SJSA1 (cell line): ENCODE measurements at regions not wholly inside any gene's neighbourhood (a gene's known extent, or its start where the extent isn't known, plus 50 kb on each side); places are given as distances from the start of the nearest gene placed in this dataset.

Experiments used
- DNase-seq, 2 experiments: peaks; one replicate each; pipeline ENCODE4 v3.0.0-alpha.2; 2015 to 2020; ENCODE audit warnings: low spot score in 2 of 2, low read depth in 1 of 2
- H3K27ac ChIP-seq: fragments of 250-450 bp; sonication (Bioruptor Pico); 2 replicates; pipeline ENCODE4 v1.5.1; 2020; ENCODE audit warnings: mild to moderate bottlenecking, moderate library complexity
- H3K27me3 ChIP-seq: fragments of 250-450 bp; sonication (Bioruptor Pico); replicated peaks from 2 replicates; pipeline ENCODE4 v1.5.1; 2020; ENCODE audit warnings: mild to moderate bottlenecking, moderate library complexity
- H3K36me3 ChIP-seq: fragments of 250-450 bp; sonication (Bioruptor Pico); 2 replicates; pipeline ENCODE4 v1.5.1; 2020; ENCODE audit warnings: mild to moderate bottlenecking
- H3K4me1 ChIP-seq: fragments of 250-450 bp; sonication (Bioruptor Pico); replicated peaks from 2 replicates; pipeline ENCODE4 v1.6.1; 2021; ENCODE audit warnings: mild to moderate bottlenecking
- H3K4me3 ChIP-seq: fragments of 250-450 bp; sonication (Bioruptor Pico); 2 replicates; pipeline ENCODE4 v1.5.1; 2020; ENCODE audit warnings: mild to moderate bottlenecking
- H3K9me3 ChIP-seq: fragments of 250-450 bp; sonication (Bioruptor Pico); replicated peaks from 2 replicates; pipeline ENCODE4 v1.5.1; 2020; ENCODE audit warnings: mild to moderate bottlenecking

DNA sequence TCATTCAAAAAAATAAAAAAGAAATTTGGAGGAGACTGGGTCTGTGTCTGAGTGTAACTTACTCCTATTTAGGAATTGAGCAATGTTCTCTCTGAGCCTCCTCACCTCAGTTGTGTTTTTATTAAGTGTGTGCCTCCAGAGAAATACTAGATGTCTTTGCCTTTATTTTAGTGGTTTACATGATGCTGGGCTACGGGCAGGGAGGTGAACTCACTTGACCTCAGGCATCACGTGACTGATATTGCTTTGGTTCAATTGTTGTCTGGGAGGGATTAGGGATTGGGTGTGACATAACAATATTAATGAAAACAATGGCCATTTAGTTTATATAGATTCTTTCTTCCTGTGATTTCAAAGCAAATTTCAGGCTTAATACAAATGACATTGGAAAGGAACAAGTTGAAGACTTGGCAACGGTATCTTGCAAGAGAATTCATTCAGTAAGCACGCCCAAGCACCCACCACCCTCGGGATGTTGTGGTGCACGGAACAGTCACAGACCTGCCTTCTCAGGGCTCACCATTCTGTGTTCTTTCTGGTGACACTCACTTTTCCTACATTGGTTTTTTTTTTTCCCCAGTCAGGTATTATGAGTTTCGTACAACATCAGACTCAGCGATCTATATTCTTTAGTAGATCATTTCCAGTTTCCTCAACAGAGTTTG is 77.5 kb downstream of the BMP4 start:
- Histone ChIP-seq H3K27me3 (no peaks in the 10 kb centered on the region), H3K36me3 (no peaks in the 10 kb centered on the region), H3K4me3 (no peak overlapping the region), H3K9me3 (no peaks in the 10 kb centered on the region), H3K4me1 (peaks cover 6% of the 10 kb centered on the region), H3K27ac (no peak overlapping the region)
- DNase-seq, result no peak

- Histone ChIP-seq H3K27ac (no peak overlapping the region), H3K27me3 (no peaks in the 10 kb centered on the region), H3K4me3 (no peak overlapping the region), H3K36me3 (no peaks in the 10 kb centered on the region), H3K4me1 (peaks cover 3% of the 10 kb centered on the region; the same call in 1 of the 2 replicates), H3K9me3 (no peaks in the 10 kb centered on the region)
- no peak for DNase-seq
Measured at GRCh38 chr14:53875324-53875897, 81.2 kb downstream of the BMP4 start.

- H3K27me3 ChIP-seq, result no peaks in the 10 kb centered on the region
- no peak overlapping the region for H3K27ac ChIP-seq
- H3K4me3 ChIP-seq, result no peak overlapping the region
- no peaks in the 10 kb centered on the region for H3K36me3 ChIP-seq
- no peak for DNase-seq
- H3K4me1 ChIP-seq, result peaks cover 3% of the 10 kb centered on the region; the same call in 1 of the 2 replicates
- no peaks in the 10 kb centered on the region for H3K9me3 ChIP-seq
Measured at GRCh38 chr14:53874704-53875103, 81.9 kb downstream of the BMP4 start.

DNA sequence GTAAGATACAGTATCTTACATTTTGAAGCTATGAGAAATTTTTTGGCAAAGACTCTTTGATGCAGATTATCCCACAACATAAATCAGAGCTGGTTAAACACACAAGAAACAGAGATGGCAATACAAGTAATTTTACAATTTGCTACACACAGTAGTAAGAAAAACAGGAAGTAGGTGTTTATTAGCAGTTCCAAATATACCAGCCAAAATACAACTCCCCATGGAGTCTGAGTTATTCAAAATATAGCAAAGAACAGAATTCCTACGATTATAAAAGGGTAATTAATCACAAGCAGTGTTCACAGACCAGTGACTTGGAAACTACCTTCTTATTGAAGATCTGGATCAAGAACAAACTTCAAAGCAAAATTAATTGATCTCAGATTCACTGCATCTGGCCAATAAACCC is 83.9 kb downstream of the BMP4 start:
- no peaks in the 10 kb centered on the region for H3K9me3 ChIP-seq
- no peak overlapping the region for H3K4me3 ChIP-seq
- no peaks in the 10 kb centered on the region for H3K36me3 ChIP-seq
- no peak overlapping the region for H3K27ac ChIP-seq
- H3K27me3 ChIP-seq, result no peaks in the 10 kb centered on the region
- peaks cover 3% of the 10 kb centered on the region; the same call in 1 of the 2 replicates for H3K4me1 ChIP-seq
- no peak for DNase-seq

DNA sequence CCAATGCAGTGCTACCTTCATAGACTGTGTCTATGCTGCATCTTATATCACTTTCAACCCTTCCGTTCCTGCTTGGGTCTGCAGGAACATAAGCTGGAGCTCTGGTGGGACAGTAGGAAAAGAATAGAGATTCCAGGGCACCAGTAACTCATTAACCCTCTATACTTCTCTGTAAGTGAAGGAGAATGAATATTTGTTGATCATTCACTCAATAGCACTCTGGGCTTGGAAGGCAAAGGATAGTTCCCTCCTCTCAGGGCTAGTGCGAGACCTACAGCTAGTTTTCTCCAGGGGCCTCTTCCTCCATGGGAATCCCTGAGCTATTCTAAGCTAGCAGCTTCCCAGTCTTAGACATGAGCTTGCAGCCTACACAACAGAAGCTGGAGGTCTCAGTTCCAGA is 84.7 kb downstream of the BMP4 start:
- H3K27ac ChIP-seq, result no peak overlapping the region
- peaks cover 3% of the 10 kb centered on the region; the same call in 1 of the 2 replicates for H3K4me1 ChIP-seq
- H3K27me3 ChIP-seq, result no peaks in the 10 kb centered on the region
- no peaks in the 10 kb centered on the region for H3K9me3 ChIP-seq
- H3K4me3 ChIP-seq, result no peak overlapping the region
- DNase-seq, result no peak
- no peaks in the 10 kb centered on the region for H3K36me3 ChIP-seq

DNA sequence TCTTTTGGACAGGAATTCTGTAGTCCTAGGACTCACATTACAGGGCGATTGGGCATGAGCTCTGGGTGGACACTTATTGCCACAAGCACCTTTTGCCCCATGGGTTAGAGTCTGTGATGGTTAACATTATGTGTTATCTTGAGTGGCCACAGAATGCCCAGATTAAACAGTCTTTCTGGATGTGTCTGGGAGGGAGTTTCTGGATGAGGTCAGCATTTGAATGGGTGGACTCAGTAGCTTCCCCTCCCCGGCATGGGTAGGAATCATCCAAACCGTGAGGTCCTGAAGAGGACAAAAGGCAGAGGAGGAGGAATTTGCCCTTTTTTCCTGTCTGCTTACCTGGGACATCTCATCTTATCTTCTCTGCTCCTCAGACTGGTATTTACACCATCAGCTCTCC is 85.6 kb downstream of the BMP4 start:
- H3K36me3 ChIP-seq, result no peaks in the 10 kb centered on the region
- 0 out of 2 replicates have a peak, but pooled peaks cover under 1% of the 10 kb centered on the region for H3K27me3 ChIP-seq
- H3K4me3 ChIP-seq, result no peak overlapping the region
- no peak overlapping the region for H3K27ac ChIP-seq
- peaks cover 3% of the 10 kb centered on the region; the same call in 1 of the 2 replicates for H3K4me1 ChIP-seq
- H3K9me3 ChIP-seq, result no peaks in the 10 kb centered on the region
- no peak for DNase-seq

DNA sequence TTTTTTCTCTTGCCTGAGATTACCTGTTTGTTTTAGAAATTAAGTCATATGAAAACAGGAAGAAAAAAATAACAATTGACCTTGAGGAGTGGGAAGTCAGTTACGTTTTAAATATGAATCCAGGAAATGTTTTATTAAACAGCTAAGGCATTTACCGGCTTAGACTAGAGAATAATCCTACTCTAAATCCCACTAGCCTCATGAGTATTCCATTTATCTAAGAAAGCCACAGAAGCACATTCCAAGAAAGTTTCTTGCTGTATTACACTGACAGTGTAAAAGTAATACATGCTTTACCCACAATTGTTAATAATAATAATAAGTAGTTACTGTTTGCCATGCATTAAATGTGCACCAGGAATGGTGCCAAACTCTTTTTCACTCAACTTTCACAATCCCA is 90.9 kb downstream of the BMP4 start:
- H3K9me3 ChIP-seq, result no peaks in the 10 kb centered on the region
- no peaks in the 10 kb centered on the region for H3K4me1 ChIP-seq
- no peak overlapping the region for H3K4me3 ChIP-seq
- DNase-seq, result no peak
- no peaks in the 10 kb centered on the region for H3K36me3 ChIP-seq
- H3K27me3 ChIP-seq, result 0 out of 2 replicates have a peak, but pooled peaks cover 4% of the 10 kb centered on the region
- H3K27ac ChIP-seq, result no peak overlapping the region

DNA sequence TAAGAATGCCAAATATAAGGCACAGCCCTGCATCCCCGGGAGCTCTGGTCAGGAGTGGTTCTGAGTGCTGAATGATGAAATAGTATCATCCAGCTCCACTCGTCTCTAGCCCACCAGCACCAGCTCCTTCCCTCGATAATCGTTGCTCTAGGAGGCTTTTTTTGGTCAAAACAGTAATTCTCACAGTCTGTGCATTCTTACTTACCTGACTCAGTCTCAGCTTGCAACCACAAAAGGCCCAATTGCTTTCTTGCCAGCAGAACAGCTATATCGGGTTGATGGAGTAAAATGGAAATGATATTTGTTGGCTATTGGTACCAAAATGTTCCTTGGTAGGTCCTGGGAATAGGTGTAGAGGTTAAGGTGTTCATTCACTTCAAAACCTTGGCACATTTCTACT is 94.8 kb downstream of the BMP4 start:
- H3K4me1 ChIP-seq, result no peaks in the 10 kb centered on the region
- H3K27me3 ChIP-seq, result peaks cover 12% of the 10 kb centered on the region
- H3K4me3 ChIP-seq, result no peak overlapping the region
- no peaks in the 10 kb centered on the region for H3K36me3 ChIP-seq
- no peaks in the 10 kb centered on the region for H3K9me3 ChIP-seq
- no peak overlapping the region for H3K27ac ChIP-seq
- no peak for DNase-seq

DNA sequence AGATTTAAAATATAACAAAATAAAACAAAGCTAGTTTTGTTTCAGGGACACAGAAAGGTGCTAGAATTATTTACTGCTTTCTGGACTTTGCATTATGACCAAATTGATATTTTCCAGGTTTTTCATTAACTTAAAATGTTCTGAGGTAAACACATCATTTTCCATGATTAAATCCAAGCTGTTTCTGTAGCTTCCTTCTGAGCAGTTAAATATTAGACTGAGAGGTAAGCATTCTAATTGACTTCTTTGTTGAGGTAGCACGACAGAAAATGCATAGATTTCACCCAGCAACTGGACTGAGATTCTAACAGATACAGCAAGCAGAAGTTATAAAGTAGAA is 98.3 kb downstream of the BMP4 start:
- Histone ChIP-seq H3K27ac (no peak overlapping the region), H3K27me3 (peaks cover 8% of the 10 kb centered on the region), H3K36me3 (no peaks in the 10 kb centered on the region), H3K9me3 (no peaks in the 10 kb centered on the region), H3K4me1 (no peaks in the 10 kb centered on the region), H3K4me3 (no peak overlapping the region)
- DNase-seq, result no peak

- Histone ChIP-seq H3K27ac (no peak overlapping the region), H3K4me1 (peaks cover under 1% of the 10 kb centered on the region; the same call in 1 of the 2 replicates), H3K9me3 (no peaks in the 10 kb centered on the region), H3K36me3 (no peaks in the 10 kb centered on the region), H3K27me3 (peaks cover 8% of the 10 kb centered on the region), H3K4me3 (no peak overlapping the region)
- DNase-seq, result no peak
Measured at GRCh38 chr14:53857625-53858344, 98.8 kb downstream of the BMP4 start.

DNA sequence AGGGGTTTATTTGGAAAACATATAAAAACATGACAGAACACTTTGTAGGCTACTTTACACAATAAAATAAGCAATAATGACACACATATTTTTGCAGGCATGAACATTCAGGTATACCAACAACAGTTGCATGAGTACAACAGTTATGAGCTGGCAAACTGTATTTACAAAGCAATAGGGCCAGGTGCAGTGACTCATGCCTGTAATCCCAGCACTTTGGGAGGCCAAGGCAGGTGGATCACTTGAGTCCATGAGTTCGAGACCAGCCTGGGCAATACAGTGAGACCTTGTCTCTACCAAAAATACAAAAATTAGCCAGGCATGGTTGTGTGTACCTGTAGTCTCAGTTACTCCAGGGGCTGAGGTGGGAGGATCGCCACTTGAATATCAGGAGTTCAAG is 101.1 kb downstream of the BMP4 start:
- no peak overlapping the region for H3K27ac ChIP-seq
- no peaks in the 10 kb centered on the region for H3K36me3 ChIP-seq
- H3K4me1 ChIP-seq, result peaks cover 22% of the 10 kb centered on the region
- DNase-seq, result no peak
- H3K4me3 ChIP-seq, result no peak overlapping the region
- peaks cover 8% of the 10 kb centered on the region for H3K27me3 ChIP-seq
- H3K9me3 ChIP-seq, result no peaks in the 10 kb centered on the region

GRCh38 chr14:53855127-53855526 is 101.5 kb downstream of the BMP4 start:
- peaks cover 7% of the 10 kb centered on the region for H3K27me3 ChIP-seq
- H3K4me3 ChIP-seq, result no peak overlapping the region
- H3K4me1 ChIP-seq, result peaks cover 26% of the 10 kb centered on the region
- no peaks in the 10 kb centered on the region for H3K9me3 ChIP-seq
- no peak for DNase-seq
- H3K27ac ChIP-seq, result no peak overlapping the region
- no peaks in the 10 kb centered on the region for H3K36me3 ChIP-seq

DNA sequence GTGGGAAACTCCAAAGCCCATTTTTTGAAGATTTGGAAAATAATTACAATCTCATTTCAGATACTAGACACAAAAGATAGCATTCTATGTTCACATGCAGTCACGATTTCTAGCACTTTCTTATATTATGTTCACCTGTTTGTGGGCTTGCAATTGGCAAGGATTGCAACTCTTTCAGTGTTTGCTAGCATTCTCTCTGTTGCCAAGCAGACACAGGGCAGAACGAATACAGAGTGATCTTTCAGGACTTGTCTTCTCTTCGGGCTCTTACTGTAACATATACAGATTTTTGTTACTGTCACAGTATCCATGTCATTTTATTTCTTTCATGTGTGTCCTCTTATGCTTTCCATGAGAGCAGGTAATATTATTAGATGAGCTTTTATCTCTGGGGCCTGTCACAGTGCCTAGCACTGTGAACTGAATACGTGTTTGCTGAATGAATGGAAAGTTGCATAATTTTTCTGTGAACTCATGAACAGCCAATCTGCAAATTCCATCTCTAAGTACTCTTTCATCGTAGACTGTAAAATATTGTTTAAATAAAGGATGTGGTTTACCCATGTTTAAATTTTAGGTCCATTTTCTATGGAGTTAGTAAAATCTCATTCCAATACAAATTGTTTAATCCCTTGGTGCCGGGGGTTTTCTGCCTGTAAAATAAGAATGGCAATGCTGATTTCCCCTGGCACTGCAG is 105.1 kb downstream of the BMP4 start:
- Histone ChIP-seq H3K4me1 (peaks cover 26% of the 10 kb centered on the region), H3K9me3 (no peaks in the 10 kb centered on the region), H3K27me3 (no peaks in the 10 kb centered on the region), H3K36me3 (no peaks in the 10 kb centered on the region), H3K4me3 (no peak overlapping the region), H3K27ac (peak overlapping the region; percentile 72)
- peak in 1 of 2 experiments; percentile 61 for DNase-seq
